HepG2 (cell line): ENCODE measurements at regions not wholly inside any gene's neighbourhood (a gene's known extent, or its start where the extent isn't known, plus 50 kb on each side); places are given as distances from the start of the nearest gene placed in this dataset.

ENCODE experiments used
- ATAC-seq: fragments of 200-7000 bp; cut with Tn5 transposase; 3 replicates; pipeline ENCODE4 v1.9.1; 2020; ENCODE audit warnings: mild to moderate bottlenecking, moderate library complexity
- BruUV-seq: library from RNA; stranded (reverse); fragments of 400-500 nt; replicated peaks from 2 replicates; lab custom pipeline; 2021; lab: Mats Ljungman, UMichigan
- CTCF ChIA-PET: fragments of 300-600 bp; formaldehyde crosslinking; extraction: SDS; loops from one replicate; lab custom pipeline; 2021; ENCODE audit warnings: low total read pairs, inconsistent platforms, low intra/inter-chr PET ratio; lab: Yijun Ruan, JAX
- POLR2A ChIA-PET: fragments of 350-600 bp; sonication (Branson Sonifier 250); formaldehyde crosslinking; loops from one replicate; lab custom pipeline; 2020; ENCODE audit warnings: antibody characterized with exemption, inconsistent platforms; lab: Yijun Ruan, JAX
- DNase-seq: peaks from one replicate; pipeline ENCODE4 v3.0.0-alpha.2; 2015; ENCODE audit warnings: low spot score
- FAIRE-seq: peaks from 3 replicates; lab custom pipeline; 2011; peaks lifted over from hg19 to GRCh38; lab: Jason Lieb, UNC
- H2AFZ ChIP-seq: one replicate; pipeline ENCODE4 v1.6.1; 2011; ENCODE audit warnings: low read length, inconsistent platforms
- H3K27ac ChIP-seq: fragments of 300-600 bp; 3 replicates; pipeline ENCODE4 v1.8.0; 2011; ENCODE audit warnings: mixed run types, mild to moderate bottlenecking, mixed read lengths, low read length, inconsistent platforms; ENCODE audit not compliant: insufficient read depth; ENCODE audit errors: extremely low read length
- H3K27me3 ChIP-seq, 2 experiments: fragments of 200-600 bp in 1 of 2; 2 replicates in 1 of 2; 3 replicates in 1 of 2; pipeline versions ENCODE4 v1.6.0 to v1.8.0; 2011; ENCODE audit warnings: low read length in 2 of 2, mild to moderate bottlenecking in 2 of 2, moderate library complexity in 2 of 2, inconsistent platforms in 1 of 2; ENCODE audit not compliant: insufficient read depth in 2 of 2, control insufficient read depth in 1 of 2
- H3K36me3 ChIP-seq, 2 experiments: fragments of 200-600 bp in 1 of 2; replicated peaks in 1 of 2; 2 replicates in 1 of 2; 3 replicates in 1 of 2; pipeline versions ENCODE4 v1.5.1 to v1.8.0; 2011; ENCODE audit warnings: low read length in 2 of 2, inconsistent platforms in 1 of 2; ENCODE audit not compliant: insufficient read depth in 2 of 2, control insufficient read depth in 1 of 2
- H3K4me1 ChIP-seq: 2 replicates; pipeline ENCODE4 v1.5.1; 2012; ENCODE audit warnings: low read length, inconsistent platforms; ENCODE audit not compliant: insufficient read depth
- H3K4me2 ChIP-seq: 2 replicates; pipeline ENCODE4 v1.6.0; 2011; ENCODE audit warnings: low read depth, low read length, inconsistent platforms
- H3K4me3 ChIP-seq, 3 experiments: fragments of 200-600 bp in 1 of 3; sonication (generic), shearing (Covaris generic) in 1 of 3; replicated peaks in 1 of 3; 2 replicates each; pipeline ENCODE4 v1.5.1; 2011 to 2016; ENCODE audit warnings: low read length in 3 of 3, inconsistent platforms in 2 of 3, low read depth in 2 of 3, mild to moderate bottlenecking in 2 of 3, control low read depth in 1 of 3, mixed read lengths in 1 of 3; ENCODE audit not compliant: insufficient read depth in 1 of 3
- H3K79me2 ChIP-seq: one replicate; pipeline ENCODE4 v1.6.1; 2011; ENCODE audit warnings: low read length, inconsistent platforms; ENCODE audit not compliant: insufficient read depth
- H3K9ac ChIP-seq: 2 replicates; pipeline ENCODE4 v1.6.0; 2011; ENCODE audit warnings: mild to moderate bottlenecking, low read depth, low read length, inconsistent platforms; ENCODE audit not compliant: insufficient read depth
- H3K9me3 ChIP-seq: 2 replicates; pipeline ENCODE4 v1.5.1; 2012; ENCODE audit warnings: mild to moderate bottlenecking, low read length
- H4K20me1 ChIP-seq: 2 replicates; pipeline ENCODE4 v1.6.0; 2011; ENCODE audit warnings: inconsistent platforms, mild to moderate bottlenecking, low read length, moderate library complexity; ENCODE audit not compliant: insufficient read depth
- CEBPG ChIP-seq: IDR thresholded peaks from 2 replicates; pipeline ENCODE4 v1.6.1; 2016
- DZIP1 ChIP-seq: sonication (generic); formaldehyde crosslinking; IDR thresholded peaks from 2 replicates; pipeline ENCODE4 v1.5.0; 2020; ENCODE audit warnings: mild to moderate bottlenecking, missing genetic modification reagents
- PAX8 ChIP-seq: sonication (generic); formaldehyde crosslinking; IDR thresholded peaks from 2 replicates; pipeline ENCODE4 v1.8.0; 2022; ENCODE audit warnings: mild to moderate bottlenecking, missing genetic modification reagents, borderline replicate concordance
- ZUFSP ChIP-seq: sonication (generic); formaldehyde crosslinking; IDR thresholded peaks from 2 replicates; pipeline ENCODE4 v1.9.0; 2021; ENCODE audit warnings: missing genetic modification reagents, mild to moderate bottlenecking, borderline replicate concordance
- WGBS: methylation state at CpG from one replicate; pipeline ENCODE4 v1.1.6; 2017; ENCODE audit warnings: low lambda C conversion rate; 5-methylcytosine and 5-hydroxymethylcytosine counted together
- in situ Hi-C: cut with HindIII; loops from 2 replicates; pipeline ENCODE4 v1.10.0; 2017; ENCODE audit warnings: low pct_unique_long_range_greater_than_20kb; ENCODE audit not compliant: extremely low pct_ligation_motif_present
- intact Hi-C: fragments of 100-400 bp; cut with micrococcal nuclease; formaldehyde crosslinking; loops from one replicate; pipeline ENCODE4 v1.10.0; 2022; ENCODE audit not compliant: unreplicated experiment
- TF ChIP-seq, protein P1 (sequence below): sonication (generic); formaldehyde crosslinking; IDR thresholded peaks from 2 replicates; pipeline ENCODE4 v1.4.0; 2020; ENCODE audit warnings: missing genetic modification reagents, borderline replicate concordance

GRCh38 chr12:91368613-91369012 lies 186.0 kb upstream of the DCN start (continued):
- TF ChIP-seq, protein P1, sequence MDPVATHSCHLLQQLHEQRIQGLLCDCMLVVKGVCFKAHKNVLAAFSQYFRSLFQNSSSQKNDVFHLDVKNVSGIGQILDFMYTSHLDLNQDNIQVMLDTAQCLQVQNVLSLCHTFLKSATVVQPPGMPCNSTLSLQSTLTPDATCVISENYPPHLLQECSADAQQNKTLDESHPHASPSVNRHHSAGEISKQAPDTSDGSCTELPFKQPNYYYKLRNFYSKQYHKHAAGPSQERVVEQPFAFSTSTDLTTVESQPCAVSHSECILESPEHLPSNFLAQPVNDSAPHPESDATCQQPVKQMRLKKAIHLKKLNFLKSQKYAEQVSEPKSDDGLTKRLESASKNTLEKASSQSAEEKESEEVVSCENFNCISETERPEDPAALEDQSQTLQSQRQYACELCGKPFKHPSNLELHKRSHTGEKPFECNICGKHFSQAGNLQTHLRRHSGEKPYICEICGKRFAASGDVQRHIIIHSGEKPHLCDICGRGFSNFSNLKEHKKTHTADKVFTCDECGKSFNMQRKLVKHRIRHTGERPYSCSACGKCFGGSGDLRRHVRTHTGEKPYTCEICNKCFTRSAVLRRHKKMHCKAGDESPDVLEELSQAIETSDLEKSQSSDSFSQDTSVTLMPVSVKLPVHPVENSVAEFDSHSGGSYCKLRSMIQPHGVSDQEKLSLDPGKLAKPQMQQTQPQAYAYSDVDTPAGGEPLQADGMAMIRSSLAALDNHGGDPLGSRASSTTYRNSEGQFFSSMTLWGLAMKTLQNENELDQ, result no peak

DNA sequence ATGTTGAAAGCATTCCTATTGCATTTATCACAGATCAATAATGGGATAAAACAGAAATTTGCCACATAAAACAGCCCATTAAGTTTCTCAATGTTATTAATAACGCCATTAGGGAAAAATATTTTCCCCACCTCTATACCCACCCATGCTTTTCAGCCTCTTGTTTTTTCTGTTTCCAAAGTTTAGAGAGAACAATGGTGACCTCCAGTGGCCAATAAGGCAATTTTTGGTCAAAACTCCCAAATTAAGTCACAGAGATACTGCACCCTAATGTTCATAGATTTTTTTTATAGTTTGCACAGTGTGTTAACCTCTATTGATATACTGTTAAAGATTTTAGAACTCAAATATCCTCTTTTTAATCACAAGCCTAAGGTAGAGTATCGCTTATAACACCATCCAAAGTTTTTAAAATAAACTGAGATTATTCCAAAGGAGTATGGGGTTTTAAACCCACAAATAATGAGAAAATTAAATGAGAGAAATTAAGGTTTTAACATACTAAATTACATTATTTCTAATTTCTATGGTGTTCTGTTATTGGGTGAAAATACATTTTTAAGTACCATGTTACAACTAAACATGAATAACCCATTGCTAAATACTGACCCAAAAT lies 184.7 kb upstream of the DCN start:
- ChIA-PET POLR2A (no interaction called here), CTCF (no interaction called here)
- Histone ChIP-seq H3K9me3 (no peaks in the 10 kb centered on the region), H3K4me3 (no peak overlapping the region), H2AFZ (no peak overlapping the region), H3K4me2 (no peak overlapping the region), H4K20me1 (no peaks in the 10 kb centered on the region), H3K4me1 (no peaks in the 10 kb centered on the region)
- intact Hi-C loops, result no loop called here
- in situ Hi-C loops, result no loop called here
- no peak for TF ChIP-seq PAX8 (CRISPR knock-in tag)
- TF ChIP-seq DZIP1 (CRISPR knock-in tag), result no peak
- TF ChIP-seq ZUFSP (CRISPR knock-in tag), result no peak
- TF ChIP-seq CEBPG (CRISPR knock-in tag), result no peak
- TF ChIP-seq, all 625 proteins: peak for 0
- WGBS, result 1% methylated on average over 2 of the region's 2 CpGs
- BruUV-seq, result no TSS peak
- DNase-seq (peak; percentile 2), ATAC-seq (no peak; the same call in 2 of the 3 replicates), FAIRE-seq (peak; percentile 23)
- no peak overlapping the region for H3K27ac ChIP-seq
- no peaks in the 10 kb centered on the region for H3K79me2 ChIP-seq
- no peaks in the 10 kb centered on the region for H3K36me3 ChIP-seq
- no peak overlapping the region for H3K9ac ChIP-seq
- no peaks in the 10 kb centered on the region for H3K27me3 ChIP-seq
